ENCODE measurements at regions not wholly inside any gene's neighbourhood (a gene's known extent, or its start where the extent isn't known, plus 50 kb on each side); places are given as distances from the start of the nearest gene placed in this dataset.
A peak's percentile ranks its signal among the peaks of the same experiment; 100 is the strongest.
"Not testable (repeated sequence)": the region's sequence is repeated elsewhere in the genome, so short reads cannot be mapped to it uniquely, and the experiment has no call there.

- no peak for DNase-seq
Measured at GRCh38 chr11:87455180-87455579, 417.4 kb downstream of the TMEM135 start.

- no peak for DNase-seq
Measured at GRCh38 chr11:87454241-87454640, 416.5 kb downstream of the TMEM135 start.

DNA sequence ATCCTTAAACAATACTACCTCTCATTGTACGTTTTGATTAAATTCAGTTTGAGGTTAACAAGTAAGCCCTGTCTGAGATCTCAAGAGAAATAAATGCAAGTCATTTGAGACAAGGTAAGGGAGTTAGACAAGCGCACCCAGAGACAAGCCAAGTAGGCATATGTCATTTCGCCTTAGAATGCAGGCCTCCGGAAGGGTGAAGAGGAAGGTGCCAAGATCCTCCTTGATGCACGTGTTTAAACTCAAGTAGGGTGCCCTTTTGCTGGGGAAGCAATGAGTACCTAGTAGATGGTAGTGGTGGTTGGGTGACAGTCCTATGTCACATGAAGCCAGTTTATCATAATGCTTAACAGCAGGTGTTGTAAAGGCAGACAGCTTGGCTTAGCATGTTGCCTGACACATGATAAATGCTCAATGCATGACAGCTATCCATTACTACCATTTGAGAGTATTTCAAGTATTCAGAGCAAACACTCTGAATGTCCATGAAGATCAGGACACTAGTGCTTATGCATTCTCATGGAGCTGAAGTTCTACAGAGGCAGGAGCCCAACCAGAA is 415.9 kb downstream of the TMEM135 start:
- no peak for DNase-seq

GRCh38 chr11:87452025-87452424 is 414.3 kb downstream of the TMEM135 start:
- DNase-seq: not testable (repeated sequence)

DNA sequence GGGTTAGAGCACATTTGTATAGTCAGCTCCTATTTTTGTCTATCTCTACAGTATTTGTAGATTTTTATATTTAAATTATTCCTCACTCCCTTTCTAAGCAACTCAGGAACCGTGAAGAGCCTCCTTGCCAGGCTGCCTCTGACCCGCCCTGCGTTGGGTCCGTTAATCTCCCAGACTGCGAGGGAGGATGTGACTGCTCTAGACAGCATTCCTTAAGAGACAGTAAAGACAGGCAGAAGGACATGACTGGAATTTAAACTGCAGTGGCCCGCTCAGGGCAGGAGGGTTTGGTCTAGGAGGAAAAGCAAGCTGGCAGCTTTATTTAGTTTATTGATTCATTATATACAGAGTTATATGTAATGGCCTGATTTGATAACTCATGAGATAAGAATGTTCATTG is 413.7 kb downstream of the TMEM135 start:
- DNase-seq: no peak

DNA sequence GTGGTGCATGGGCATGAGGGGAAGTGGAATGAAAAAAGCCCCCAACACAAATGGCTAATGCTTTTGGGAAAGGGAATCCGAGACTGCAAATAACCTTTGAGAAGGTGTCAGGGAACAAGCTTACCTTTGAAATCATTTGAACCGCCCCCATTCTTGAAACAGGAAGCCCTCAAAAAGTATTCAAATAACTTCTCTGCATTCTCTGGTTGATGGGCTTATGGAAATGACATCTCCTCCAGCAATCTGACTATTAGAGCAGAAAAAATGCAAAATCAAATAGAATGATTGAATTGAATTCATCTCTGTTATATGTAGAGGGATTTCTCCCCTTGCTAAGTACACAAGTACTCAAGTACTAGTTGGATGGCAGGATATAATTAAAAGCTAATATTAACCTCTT is 409.9 kb downstream of the TMEM135 start:
- no peak for DNase-seq

DNA sequence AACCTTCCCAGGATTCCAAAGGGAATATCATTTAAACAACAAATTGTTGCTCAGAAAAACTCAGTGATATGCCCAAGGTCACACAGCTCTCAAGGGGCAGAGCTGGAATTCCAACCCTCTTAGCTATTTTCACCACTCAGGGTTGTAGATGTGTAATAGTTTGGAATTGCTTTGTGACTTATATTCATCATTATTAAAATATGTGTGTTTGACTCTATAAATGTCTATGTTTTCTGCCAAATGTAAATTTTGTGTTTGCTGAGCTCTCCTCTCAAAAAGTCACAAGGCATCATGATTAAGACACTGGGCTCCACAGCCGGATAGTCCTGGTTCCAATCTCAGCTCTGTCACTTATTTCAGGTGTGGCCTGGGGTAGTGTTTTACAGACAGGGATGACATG is 407.3 kb downstream of the TMEM135 start:
- DNase-seq: no peak

DNA sequence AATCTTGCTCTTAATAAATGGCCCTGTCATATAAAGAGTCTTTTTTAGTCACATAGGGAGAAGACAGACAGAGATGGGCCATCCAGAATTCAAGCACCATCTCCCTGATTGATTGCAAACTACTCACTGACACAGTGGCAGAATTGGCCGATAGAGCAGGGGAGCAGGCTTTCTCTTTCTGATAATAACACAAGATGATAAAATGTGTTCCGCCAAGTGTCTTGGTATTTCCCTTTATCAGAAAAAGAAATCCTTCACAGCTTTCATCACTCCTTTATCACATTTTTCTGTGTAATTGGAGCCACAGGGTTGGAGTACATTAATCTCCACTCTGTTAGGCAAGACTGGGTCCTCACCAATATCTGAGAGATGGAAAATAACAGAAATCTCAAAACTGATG is 406.0 kb downstream of the TMEM135 start:
- no peak for DNase-seq

DNA sequence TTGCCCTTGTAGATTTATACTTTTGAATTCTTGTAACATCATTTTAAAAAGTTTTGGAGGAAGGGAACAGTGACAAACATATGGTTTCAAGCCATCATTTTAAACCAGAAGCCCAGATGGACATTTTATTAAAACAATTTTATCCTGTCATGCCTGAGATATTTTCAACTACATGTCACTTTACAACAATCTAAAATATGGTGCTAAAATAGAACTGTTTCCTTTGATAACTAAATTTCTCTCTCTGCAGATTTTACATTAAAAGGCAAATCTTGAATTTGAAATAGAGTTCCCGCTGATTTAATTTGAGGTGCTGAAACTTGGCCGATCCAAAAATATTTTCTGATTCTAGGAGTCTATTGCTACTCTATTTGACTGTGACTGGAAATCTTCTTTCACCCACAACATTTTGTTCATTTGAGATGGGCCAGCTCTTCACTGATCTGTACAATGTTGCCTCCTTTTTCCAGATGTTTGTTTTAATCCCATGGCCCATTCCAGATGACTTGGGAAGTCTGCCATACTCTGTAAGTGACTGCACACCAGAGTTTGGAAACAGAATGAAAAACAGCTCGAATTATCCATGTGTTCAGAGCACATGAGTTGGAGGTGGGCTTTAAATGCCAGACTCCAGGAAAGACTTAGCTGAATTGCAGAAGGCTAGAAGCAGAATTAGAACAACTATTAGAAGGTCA is 402.5 kb downstream of the TMEM135 start:
- no peak for DNase-seq

GRCh38 chr11:87438416-87438815 is 400.7 kb downstream of the TMEM135 start:
- no peak for DNase-seq

- no peak for DNase-seq
Measured at GRCh38 chr11:87437844-87438223, 400.1 kb downstream of the TMEM135 start.

DNA sequence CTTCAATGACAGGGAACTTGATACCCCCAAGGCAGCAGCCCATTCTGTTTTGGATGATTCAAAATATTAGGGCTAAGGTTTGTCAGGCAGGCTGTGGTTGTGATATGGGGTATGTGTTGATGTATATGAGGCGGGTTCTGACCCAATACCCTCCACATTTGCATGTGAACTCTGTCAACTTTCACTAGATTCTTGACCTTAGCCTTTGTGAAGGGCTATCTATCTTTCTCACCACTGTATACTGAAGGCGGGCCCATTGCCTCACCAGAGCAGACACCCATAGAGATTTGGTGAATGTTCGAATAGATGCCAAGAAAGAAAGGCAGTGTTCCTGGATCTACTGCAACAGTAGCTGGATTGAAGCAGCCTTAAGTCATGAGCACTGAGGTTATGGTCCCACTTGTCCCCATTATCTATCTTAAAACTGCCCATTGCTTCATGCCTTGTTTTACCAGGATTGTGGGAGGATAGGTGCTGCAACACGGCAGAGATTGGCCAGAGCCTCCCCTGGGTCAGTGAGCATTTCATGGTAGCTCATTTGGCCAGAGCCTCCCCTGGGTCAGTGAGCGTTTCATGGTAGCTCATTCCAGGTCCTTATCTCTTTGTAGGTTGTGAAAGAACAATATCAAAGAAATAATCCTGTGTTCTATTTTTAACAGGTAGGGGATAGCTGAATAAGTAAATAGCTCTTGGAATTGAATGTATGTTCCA is 399.6 kb downstream of the TMEM135 start:
- no peak for DNase-seq

DNA sequence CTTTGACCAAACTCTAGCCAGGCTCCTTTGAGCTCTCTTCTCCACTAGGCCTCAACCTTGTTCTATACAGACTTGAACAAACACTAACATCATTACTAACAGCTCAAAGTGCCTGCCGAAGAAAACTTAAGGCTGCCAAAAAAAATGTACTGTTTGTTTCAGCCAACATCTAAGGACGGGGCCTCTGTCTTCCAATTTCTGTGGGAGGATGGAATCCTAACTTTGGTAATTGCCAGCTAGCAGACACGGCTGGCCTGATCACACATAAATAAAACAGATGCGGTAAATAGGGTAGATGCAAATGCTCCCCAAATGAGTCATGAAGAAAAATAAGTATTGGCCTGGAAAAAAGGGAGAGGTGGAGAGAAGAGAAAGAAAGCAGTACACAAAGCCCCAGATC is 394.3 kb downstream of the TMEM135 start:
- no peak for DNase-seq

DNA sequence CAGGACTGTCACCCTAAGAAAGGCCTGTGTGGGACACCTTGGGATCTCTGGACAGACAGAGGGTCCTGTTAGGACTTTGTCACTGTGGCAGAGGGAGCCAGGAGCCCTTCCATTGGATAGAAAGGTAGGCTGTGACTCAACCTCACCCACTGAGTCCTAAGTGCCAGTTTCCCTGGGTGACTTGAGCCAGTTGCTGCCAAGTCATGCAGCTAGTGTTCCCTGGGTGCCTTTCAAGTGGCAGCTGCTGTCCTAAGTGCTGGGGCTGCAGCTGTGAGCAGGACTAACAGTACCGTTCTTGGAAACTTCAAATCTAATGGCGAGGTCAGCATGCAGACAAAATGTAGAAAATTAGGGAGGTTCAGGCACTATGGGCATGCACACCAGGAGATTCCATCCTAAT is 393.7 kb downstream of the TMEM135 start:
- no peak for DNase-seq

- no peak for DNase-seq
Measured at GRCh38 chr11:87430821-87431220, 393.1 kb downstream of the TMEM135 start.

DNA sequence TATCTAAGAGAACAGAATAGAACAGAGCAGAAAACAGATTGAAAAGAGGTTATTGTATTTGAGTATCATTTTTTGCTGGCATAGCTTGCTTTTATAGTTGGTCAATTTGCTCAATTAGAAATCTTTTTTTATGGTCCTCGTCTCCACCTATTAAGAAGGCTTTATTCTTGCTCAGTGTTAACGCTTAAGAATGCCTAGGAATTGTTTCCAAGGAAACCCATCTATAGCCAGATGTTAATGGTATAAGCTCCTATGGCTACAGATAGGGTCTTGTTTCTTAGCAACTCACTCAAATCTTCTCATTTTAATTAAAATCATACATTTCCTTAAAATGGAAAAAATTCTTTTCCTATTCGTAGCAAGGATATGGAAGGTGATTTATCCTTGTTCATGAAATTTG is 392.3 kb downstream of the TMEM135 start:
- no peak for DNase-seq

DNA sequence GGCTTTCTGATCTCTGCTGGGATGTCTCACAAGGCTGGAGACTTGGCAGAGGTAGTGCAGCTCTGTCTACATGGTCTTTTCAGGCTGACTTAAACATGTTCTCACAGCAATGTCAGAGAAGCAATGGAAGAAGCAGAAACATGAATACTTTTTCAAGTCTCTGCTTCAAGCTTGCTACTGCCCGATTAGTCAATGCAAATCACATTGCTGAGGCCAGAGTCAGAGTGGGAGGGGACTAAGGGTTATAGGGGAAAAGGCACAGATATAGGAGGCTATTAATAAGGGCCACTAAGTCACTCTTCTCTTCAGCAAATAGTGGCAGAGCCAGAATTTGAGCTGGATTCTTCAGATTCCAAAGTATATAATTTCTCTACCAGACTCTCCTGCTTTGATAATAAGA is 390.5 kb downstream of the TMEM135 start:
- DNase-seq: no peak

DNA sequence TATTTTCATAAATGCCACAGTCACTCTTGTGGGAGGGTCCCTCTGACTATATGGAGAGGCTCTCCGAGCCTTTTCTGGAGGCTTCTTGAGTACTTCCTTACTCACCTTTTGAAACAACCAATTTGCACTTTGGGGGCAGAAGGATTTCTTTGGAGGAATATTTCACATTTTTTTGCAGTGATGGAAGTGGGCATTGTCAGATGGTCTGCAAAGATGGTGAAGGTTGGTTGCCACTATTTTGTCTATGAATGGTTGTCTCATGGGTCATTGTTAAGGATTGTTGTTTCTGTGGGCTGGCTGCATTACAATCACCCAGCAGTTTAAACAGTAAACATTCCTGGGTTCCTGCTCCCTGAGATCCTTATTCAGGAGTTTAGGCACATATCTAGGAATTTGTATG is 388.2 kb downstream of the TMEM135 start:
- no peak for DNase-seq

DNA sequence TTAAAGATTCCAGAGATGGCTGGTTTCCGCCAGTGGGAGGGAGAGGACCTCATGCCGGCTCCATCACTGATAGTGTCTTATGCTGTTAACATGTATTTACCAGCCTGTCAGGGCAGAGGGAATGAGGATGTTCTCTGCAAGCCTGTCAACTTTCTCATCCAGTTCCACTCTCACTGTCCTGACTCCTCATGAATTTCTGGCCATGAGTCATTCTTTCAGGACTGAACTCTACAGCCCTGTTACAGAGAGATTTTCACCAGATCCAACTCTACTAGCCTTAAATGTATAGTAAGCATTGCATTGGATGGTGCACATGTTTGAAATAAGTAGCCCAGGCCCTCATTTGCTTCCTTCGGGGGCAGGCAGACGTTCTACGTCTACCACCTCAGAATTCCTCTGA is 387.7 kb downstream of the TMEM135 start:
- no peak for DNase-seq

DNA sequence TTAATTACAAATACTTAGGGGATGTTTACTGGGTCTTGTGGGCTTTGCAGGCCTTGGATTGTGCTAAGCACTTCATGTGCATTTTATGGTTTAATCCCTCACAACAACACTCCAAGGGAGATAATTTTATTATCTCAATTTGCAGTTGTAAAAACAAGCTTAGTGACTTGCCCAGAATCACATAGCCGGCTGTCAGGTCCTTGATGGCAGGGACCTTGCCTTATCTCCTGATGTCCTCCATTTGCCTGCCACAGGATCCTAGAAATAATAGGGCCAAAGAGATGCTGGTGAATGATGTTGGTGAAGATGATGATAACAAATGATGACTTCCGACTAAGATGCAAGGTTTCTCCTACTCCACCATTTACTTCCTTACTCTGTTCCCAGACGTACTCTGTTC is 385.4 kb downstream of the TMEM135 start:
- DNase-seq: no peak

GRCh38 chr11:87422566-87422965 is 384.8 kb downstream of the TMEM135 start:
- no peak for DNase-seq

GRCh38 chr11:87421422-87421821 is 383.7 kb downstream of the TMEM135 start:
- DNase-seq: peak; percentile 5

DNA sequence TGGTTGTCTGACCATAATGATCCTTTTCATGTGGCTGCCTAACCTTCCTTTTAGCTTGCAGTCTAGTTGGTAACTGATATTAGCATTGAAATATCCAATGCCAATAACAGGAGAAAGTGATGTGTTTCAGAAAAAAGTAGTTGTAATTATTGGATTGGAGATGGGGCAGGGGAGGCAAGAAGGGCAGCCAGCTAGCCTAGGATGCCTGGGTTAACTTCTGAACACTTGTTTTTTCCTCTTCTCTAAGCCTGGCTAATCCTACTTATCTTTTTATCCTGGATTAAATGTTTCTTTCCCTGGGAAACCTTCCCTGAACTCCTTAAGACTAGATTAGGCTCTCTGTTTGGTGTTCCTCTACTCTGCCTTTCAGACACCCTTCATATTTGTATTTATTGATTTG is 380.2 kb downstream of the TMEM135 start:
- DNase-seq: no peak

DNA sequence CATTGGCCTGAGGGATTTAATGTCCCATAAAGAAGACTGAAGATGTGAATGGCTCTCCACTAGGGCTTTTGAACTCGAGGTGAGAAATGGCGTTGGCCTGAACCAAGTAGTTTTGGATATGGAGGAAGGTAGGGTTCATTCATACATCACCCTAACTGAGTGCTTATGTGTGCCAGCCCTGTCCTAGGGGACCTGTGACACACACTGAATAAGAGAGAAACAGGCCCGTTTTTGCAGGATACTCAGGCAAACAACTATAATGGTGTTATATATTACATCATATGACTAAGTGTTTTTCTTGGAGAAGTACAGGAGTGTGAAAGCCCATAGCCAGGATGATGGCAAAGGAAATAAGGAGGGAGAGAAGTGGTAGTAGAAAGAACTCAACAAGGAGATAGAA is 368.1 kb downstream of the TMEM135 start:
- DNase-seq: no peak

DNA sequence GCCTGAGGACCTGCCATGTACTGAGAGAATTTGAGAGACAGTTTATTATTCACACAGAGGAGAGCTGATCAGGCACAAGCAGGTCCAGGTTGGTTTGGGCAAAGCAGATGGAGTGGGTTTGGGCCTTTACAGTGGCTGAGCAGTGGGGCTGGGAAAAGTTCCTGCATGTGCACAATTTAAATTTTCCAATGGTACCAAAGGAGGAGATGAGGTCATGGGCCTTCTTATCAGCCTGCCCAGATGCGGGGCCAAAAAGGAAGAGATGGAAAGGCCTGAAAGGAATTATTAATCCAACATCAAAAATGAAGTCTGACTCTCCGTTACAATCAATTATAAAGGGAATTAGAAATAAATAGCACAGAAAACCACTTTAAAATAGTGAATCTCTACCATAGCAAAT is 367.6 kb downstream of the TMEM135 start:
- DNase-seq: no peak
